Trophoblast cell (in vitro differentiated cells and primary cell): ENCODE measurements at regions not wholly inside any gene's neighbourhood (a gene's known extent, or its start where the extent isn't known, plus 50 kb on each side); places are given as distances from the start of the nearest gene placed in this dataset.

Source experiments
- DNase-seq, 2 donors: peaks; one replicate each; pipeline ENCODE4 v3.0.0-alpha.2; 2016
- H2AFZ ChIP-seq: 2 replicates; pipeline ENCODE4 v1.6.1; 2013; ENCODE audit warnings: low read length, moderate library complexity, mild to moderate bottlenecking; ENCODE audit not compliant: insufficient read depth, poor library complexity
- H2AK5ac ChIP-seq: 2 replicates; pipeline ENCODE4 v1.6.1; 2013; ENCODE audit warnings: mild to moderate bottlenecking, low read length
- H2BK120ac ChIP-seq: 2 replicates; pipeline ENCODE4 v1.6.1; 2013; ENCODE audit warnings: low read length, mild to moderate bottlenecking, moderate library complexity; ENCODE audit not compliant: insufficient read depth, poor library complexity
- H2BK12ac ChIP-seq: 2 replicates; pipeline ENCODE4 v1.6.1; 2013; ENCODE audit warnings: mild to moderate bottlenecking, low read length, moderate library complexity
- H2BK5ac ChIP-seq: 2 replicates; pipeline ENCODE4 v1.6.1; 2013; ENCODE audit warnings: low read length, low read depth, moderate library complexity, mild to moderate bottlenecking; ENCODE audit not compliant: poor library complexity
- H3K14ac ChIP-seq: 2 replicates; pipeline ENCODE4 v1.6.1; 2013; ENCODE audit warnings: mild to moderate bottlenecking, low read length
- H3K18ac ChIP-seq: 2 replicates; pipeline ENCODE4 v1.6.1; 2013; ENCODE audit warnings: mild to moderate bottlenecking, low read length
- H3K23ac ChIP-seq: 2 replicates; pipeline ENCODE4 v1.6.1; 2013; ENCODE audit warnings: low read length
- H3K27ac ChIP-seq: 2 replicates; pipeline ENCODE4 v1.5.1; 2013; ENCODE audit warnings: low read depth, mild to moderate bottlenecking, inconsistent platforms, low read length, moderate library complexity
- H3K27me3 ChIP-seq: 2 replicates; pipeline ENCODE4 v1.6.1; 2013; ENCODE audit warnings: inconsistent platforms, mild to moderate bottlenecking, low read length, moderate library complexity; ENCODE audit not compliant: insufficient read depth
- H3K36me3 ChIP-seq, 2 experiments: 1 replicate in 1 of 2; 2 replicates in 1 of 2; pipeline ENCODE4 v1.6.1; 2013; ENCODE audit warnings: low read length in 2 of 2, mild to moderate bottlenecking in 2 of 2, moderate library complexity in 1 of 2; ENCODE audit not compliant: insufficient read depth in 2 of 2, control insufficient read depth in 1 of 2
- H3K4ac ChIP-seq: 2 replicates; pipeline ENCODE4 v1.6.1; 2013; ENCODE audit warnings: low read depth, mild to moderate bottlenecking, low read length, moderate library complexity
- H3K4me1 ChIP-seq, 2 experiments: 1 replicate in 1 of 2; 2 replicates in 1 of 2; pipeline ENCODE4 v1.6.1; 2013; ENCODE audit warnings: low read length in 2 of 2, mild to moderate bottlenecking in 2 of 2, moderate library complexity in 1 of 2; ENCODE audit not compliant: insufficient read depth in 2 of 2, control insufficient read depth in 1 of 2
- H3K4me2 ChIP-seq: 2 replicates; pipeline ENCODE4 v1.6.1; 2013; ENCODE audit warnings: inconsistent platforms, mild to moderate bottlenecking, low read length, moderate library complexity
- H3K4me3 ChIP-seq: 2 replicates; pipeline ENCODE4 v1.5.1; 2013; ENCODE audit warnings: mild to moderate bottlenecking, low read depth, low read length, inconsistent platforms
- H3K79me1 ChIP-seq: one replicate; pipeline ENCODE4 v1.6.1; 2013; ENCODE audit warnings: low read length
- H3K79me2 ChIP-seq: 2 replicates; pipeline ENCODE4 v1.6.1; 2013; ENCODE audit warnings: low read length, mild to moderate bottlenecking; ENCODE audit not compliant: control insufficient read depth, insufficient read depth, poor library complexity
- H3K9ac ChIP-seq: 2 replicates; pipeline ENCODE4 v1.6.1; 2013; ENCODE audit warnings: mild to moderate bottlenecking, low read length
- H3K9me3 ChIP-seq: 2 replicates; pipeline ENCODE4 v1.6.1; 2013; ENCODE audit warnings: low read depth, mild to moderate bottlenecking, control low read depth, inconsistent platforms, low read length; ENCODE audit not compliant: insufficient read depth
- H4K12ac ChIP-seq: 2 replicates; pipeline ENCODE4 v1.6.1; 2013; ENCODE audit warnings: low read depth, mild to moderate bottlenecking, low read length, moderate library complexity
- H4K8ac ChIP-seq: 2 replicates; pipeline ENCODE4 v1.6.1; 2013; ENCODE audit warnings: low read depth, mild to moderate bottlenecking, low read length, moderate library complexity
- H4K91ac ChIP-seq: one replicate; pipeline ENCODE4 v1.6.1; 2013; ENCODE audit warnings: low read depth, mild to moderate bottlenecking, low read length, moderate library complexity
- WGBS: extraction: QIAGEN DNeasy Blood & Tissue Kit; methylation state at CpG from one replicate; pipeline ENCODE4 v1.1.7; 2013; ENCODE audit warnings: missing lambda C conversion rate; ENCODE audit not compliant: insufficient read length, insufficient coverage; ENCODE audit errors: extremely low coverage; 5-methylcytosine and 5-hydroxymethylcytosine counted together

GRCh38 chr9:80467632-80468031 is 895.9 kb downstream of the TLE4 start:
- H4K12ac ChIP-seq, result no peak overlapping the region
- H2AK5ac ChIP-seq, result no peak overlapping the region
- no peak overlapping the region for H2BK5ac ChIP-seq
- no peak overlapping the region for H4K91ac ChIP-seq
- H2BK12ac ChIP-seq, result no peak overlapping the region
- H3K23ac ChIP-seq, result no peak overlapping the region
- no peak overlapping the region for H2AFZ ChIP-seq
- H3K14ac ChIP-seq, result no peak overlapping the region
- H3K9ac ChIP-seq, result no peak overlapping the region
- DNase-seq, result no peak
- no peaks in the 10 kb centered on the region for H3K79me1 ChIP-seq
- no CpG with 5 or more reads among the region's 3 CpGs for WGBS
- H3K4ac ChIP-seq, result no peak overlapping the region
- no peaks in the 10 kb centered on the region for H3K9me3 ChIP-seq
- no peak overlapping the region for H3K27ac ChIP-seq
- H3K4me1 ChIP-seq, result no peaks in the 10 kb centered on the region
- no peak overlapping the region for H2BK120ac ChIP-seq
- no peak overlapping the region for H3K18ac ChIP-seq
- H3K36me3 ChIP-seq, result no peaks in the 10 kb centered on the region
- no peak overlapping the region for H4K8ac ChIP-seq
- no peaks in the 10 kb centered on the region for H3K27me3 ChIP-seq
- no peak overlapping the region for H3K4me2 ChIP-seq
- no peaks in the 10 kb centered on the region for H3K79me2 ChIP-seq
- no peak overlapping the region for H3K4me3 ChIP-seq

- Histone ChIP-seq H2BK12ac (no peak overlapping the region), H2AFZ (no peak overlapping the region), H3K4me1 (no peaks in the 10 kb centered on the region), H3K79me2 (no peaks in the 10 kb centered on the region), H3K23ac (no peak overlapping the region), H3K36me3 (no peaks in the 10 kb centered on the region), H3K14ac (no peak overlapping the region), H4K91ac (no peak overlapping the region), H3K27ac (no peak overlapping the region), H2AK5ac (no peak overlapping the region), H3K18ac (no peak overlapping the region), H3K9me3 (no peaks in the 10 kb centered on the region), H3K79me1 (no peaks in the 10 kb centered on the region), H3K4me2 (no peak overlapping the region), H2BK120ac (no peak overlapping the region), H4K12ac (no peak overlapping the region), H3K9ac (no peak overlapping the region), H3K4me3 (no peak overlapping the region), H3K4ac (no peak overlapping the region), H2BK5ac (no peak overlapping the region), H3K27me3 (no peaks in the 10 kb centered on the region), H4K8ac (no peak overlapping the region)
- no CpG with 5 or more reads among the region's 3 CpGs for WGBS
- no peak for DNase-seq
Observed at GRCh38 chr9:80465556-80465955, 893.8 kb downstream of the TLE4 start.

DNA sequence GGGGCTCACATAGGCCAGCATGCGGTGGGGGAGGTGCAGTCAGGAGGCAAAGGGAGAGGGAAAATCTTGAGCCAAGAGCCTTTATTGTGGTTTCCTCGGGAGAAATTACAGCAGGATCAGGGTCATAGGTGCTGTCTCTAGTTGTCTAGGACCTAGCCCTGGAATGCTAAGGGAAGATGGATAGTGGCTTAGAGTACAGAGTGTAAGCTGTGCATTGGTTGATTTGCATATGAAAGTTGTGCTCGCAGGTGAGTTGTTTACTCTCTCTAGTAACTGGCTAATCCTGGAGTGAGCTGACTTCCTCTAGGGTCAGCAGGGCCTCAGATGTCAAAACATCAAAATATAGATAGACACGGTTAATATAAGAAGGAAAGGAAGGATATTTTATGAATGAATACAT is 877.7 kb downstream of the TLE4 start:
- no peak overlapping the region for H3K4me3 ChIP-seq
- H3K27me3 ChIP-seq, result no peaks in the 10 kb centered on the region
- no peak overlapping the region for H3K27ac ChIP-seq
- no peak overlapping the region for H2AFZ ChIP-seq
- no peaks in the 10 kb centered on the region for H3K79me2 ChIP-seq
- WGBS, result no CpG with 5 or more reads among the region's 4 CpGs
- no peak overlapping the region for H4K91ac ChIP-seq
- no peaks in the 10 kb centered on the region for H3K9me3 ChIP-seq
- H3K4me1 ChIP-seq, result no peaks in the 10 kb centered on the region
- H3K79me1 ChIP-seq, result no peaks in the 10 kb centered on the region
- H3K18ac ChIP-seq, result no peak overlapping the region
- H4K8ac ChIP-seq, result no peak overlapping the region
- H2AK5ac ChIP-seq, result no peak overlapping the region
- no peak overlapping the region for H4K12ac ChIP-seq
- no peak overlapping the region for H2BK5ac ChIP-seq
- H3K4me2 ChIP-seq, result no peak overlapping the region
- H3K9ac ChIP-seq, result no peak overlapping the region
- DNase-seq, result no peak
- H3K14ac ChIP-seq, result no peak overlapping the region
- no peak overlapping the region for H3K4ac ChIP-seq
- no peak overlapping the region for H2BK12ac ChIP-seq
- H3K23ac ChIP-seq, result no peak overlapping the region
- no peaks in the 10 kb centered on the region for H3K36me3 ChIP-seq
- no peak overlapping the region for H2BK120ac ChIP-seq

GRCh38 chr9:80448996-80449395 is 877.2 kb downstream of the TLE4 start:
- Histone ChIP-seq H3K14ac (no peak overlapping the region), H4K8ac (no peak overlapping the region), H3K4me1 (no peaks in the 10 kb centered on the region), H2AK5ac (no peak overlapping the region), H2BK120ac (no peak overlapping the region), H3K18ac (no peak overlapping the region), H3K27ac (no peak overlapping the region), H3K9ac (no peak overlapping the region), H2AFZ (no peak overlapping the region), H2BK12ac (no peak overlapping the region), H3K36me3 (no peaks in the 10 kb centered on the region), H3K23ac (no peak overlapping the region), H2BK5ac (no peak overlapping the region), H3K79me1 (no peaks in the 10 kb centered on the region), H3K4me3 (no peak overlapping the region), H4K91ac (no peak overlapping the region), H3K79me2 (no peaks in the 10 kb centered on the region), H3K27me3 (no peaks in the 10 kb centered on the region), H4K12ac (no peak overlapping the region), H3K4me2 (no peak overlapping the region), H3K9me3 (no peaks in the 10 kb centered on the region), H3K4ac (no peak overlapping the region)
- WGBS, result no CpG with 5 or more reads among the region's 2 CpGs
- DNase-seq, result no peak
